H9 (cell line): ENCODE measurements at regions not wholly inside any gene's neighbourhood (a gene's known extent, or its start where the extent isn't known, plus 50 kb on each side); places are given as distances from the start of the nearest gene placed in this dataset.

Experiments
- DNase-seq: peaks from one replicate; pipeline ENCODE4 v3.0.0-alpha.2; 2017
- H2AFZ ChIP-seq: one replicate; pipeline ENCODE4 v1.6.1; 2013; ENCODE audit warnings: mild to moderate bottlenecking, low read length, control low read depth, moderate library complexity
- H2AK5ac ChIP-seq: 2 replicates; pipeline ENCODE4 v1.6.1; 2013; ENCODE audit warnings: low read length, control low read depth, mixed read lengths; ENCODE audit not compliant: insufficient read length
- H2BK120ac ChIP-seq: one replicate; pipeline ENCODE4 v1.6.1; 2013; ENCODE audit warnings: low read depth, mild to moderate bottlenecking, low read length, control low read depth, inconsistent platforms; ENCODE audit not compliant: poor library complexity, severe bottlenecking
- H2BK12ac ChIP-seq: 2 replicates; pipeline ENCODE4 v1.6.1; 2013; ENCODE audit warnings: low read length, control low read depth, mixed read lengths, low read depth; ENCODE audit not compliant: insufficient read length
- H2BK15ac ChIP-seq: 2 replicates; pipeline ENCODE4 v1.6.1; 2013; ENCODE audit warnings: low read depth, low read length, control low read depth
- H2BK20ac ChIP-seq: one replicate; pipeline ENCODE4 v1.6.1; 2013; ENCODE audit warnings: low read depth, mild to moderate bottlenecking, low read length, control low read depth, inconsistent platforms; ENCODE audit not compliant: poor library complexity, severe bottlenecking
- H2BK5ac ChIP-seq: 2 replicates; pipeline ENCODE4 v1.6.1; 2013; ENCODE audit warnings: low read length, control low read depth, mixed read lengths; ENCODE audit not compliant: insufficient read length
- H3K14ac ChIP-seq: 2 replicates; pipeline ENCODE4 v1.6.1; 2013; ENCODE audit warnings: low read length, control low read depth; ENCODE audit not compliant: insufficient read depth
- H3K18ac ChIP-seq: 2 replicates; pipeline ENCODE4 v1.6.1; 2013; ENCODE audit warnings: low read depth, mild to moderate bottlenecking, mixed read lengths, low read length, control low read depth; ENCODE audit not compliant: insufficient read length
- H3K23ac ChIP-seq: 2 replicates; pipeline ENCODE4 v1.6.1; 2013; ENCODE audit warnings: low read length, control low read depth, mixed read lengths, low read depth; ENCODE audit not compliant: insufficient read length
- H3K23me2 ChIP-seq: 2 replicates; pipeline ENCODE4 v1.6.1; 2013; ENCODE audit warnings: low read depth, mild to moderate bottlenecking, mixed read lengths, low read length, control low read depth; ENCODE audit not compliant: insufficient read length, poor library complexity, severe bottlenecking
- H3K27ac ChIP-seq: 2 replicates; pipeline ENCODE4 v1.5.1; 2013; ENCODE audit warnings: low read length, control low read depth, mixed read lengths, low read depth; ENCODE audit not compliant: insufficient read length
- H3K27me3 ChIP-seq: 2 replicates; pipeline ENCODE4 v1.6.1; 2013; ENCODE audit warnings: low read length, control low read depth, inconsistent platforms; ENCODE audit not compliant: insufficient read depth
- H3K4ac ChIP-seq: 2 replicates; pipeline ENCODE4 v1.6.1; 2013; ENCODE audit warnings: low read depth, mild to moderate bottlenecking, control low read depth, inconsistent platforms, low read length, moderate library complexity
- H3K4me1 ChIP-seq: 2 replicates; pipeline ENCODE4 v1.6.1; 2013; ENCODE audit warnings: low read length, control low read depth, inconsistent platforms; ENCODE audit not compliant: insufficient read depth
- H3K4me2 ChIP-seq: 2 replicates; pipeline ENCODE4 v1.6.1; 2013; ENCODE audit warnings: low read length, control low read depth, mixed read lengths; ENCODE audit not compliant: insufficient read length, insufficient read depth
- H3K56ac ChIP-seq: 2 replicates; pipeline ENCODE4 v1.6.1; 2013; ENCODE audit warnings: low read depth, mild to moderate bottlenecking, mixed read lengths, low read length, control low read depth; ENCODE audit not compliant: insufficient read length
- H3K79me1 ChIP-seq: 2 replicates; pipeline ENCODE4 v1.6.1; 2013; ENCODE audit warnings: low read depth, mild to moderate bottlenecking, moderate library complexity, low read length, control low read depth, inconsistent platforms; ENCODE audit not compliant: insufficient read depth, poor library complexity, severe bottlenecking
- H3K79me2 ChIP-seq: 2 replicates; pipeline ENCODE4 v1.6.1; 2013; ENCODE audit warnings: low read length, control low read depth, inconsistent platforms; ENCODE audit not compliant: insufficient read depth
- H3K9ac ChIP-seq: 2 replicates; pipeline ENCODE4 v1.6.1; 2013; ENCODE audit warnings: low read length, control low read depth, mixed read lengths; ENCODE audit not compliant: insufficient read length; ENCODE audit errors: extremely low read depth
- H3K9me3 ChIP-seq: one replicate; pipeline ENCODE4 v1.6.1; 2013; ENCODE audit warnings: low read depth, low read length, inconsistent platforms; ENCODE audit not compliant: control insufficient read depth
- H3T11ph ChIP-seq: one replicate; pipeline ENCODE4 v1.6.1; 2013; ENCODE audit warnings: mild to moderate bottlenecking, low read length, control low read depth, inconsistent platforms
- H4K20me1 ChIP-seq: one replicate; pipeline ENCODE4 v1.6.1; 2013; ENCODE audit not compliant: control insufficient read depth, insufficient read length, insufficient read depth
- H4K5ac ChIP-seq: 2 replicates; pipeline ENCODE4 v1.6.1; 2013; ENCODE audit warnings: low read depth, mild to moderate bottlenecking, mixed read lengths, low read length, control low read depth; ENCODE audit not compliant: insufficient read length
- H4K8ac ChIP-seq: replicated peaks from 2 replicates; pipeline ENCODE4 v1.6.1; 2013; ENCODE audit warnings: low read length, control low read depth, mixed read lengths, low read depth; ENCODE audit not compliant: insufficient read length
- H4K91ac ChIP-seq: 2 replicates; pipeline ENCODE4 v1.6.1; 2013; ENCODE audit warnings: low read depth, mild to moderate bottlenecking, moderate library complexity, mixed read lengths, low read length, control low read depth; ENCODE audit not compliant: insufficient read length
- H3K27ac Mint-ChIP-seq, 3 experiments: 2 replicates in 2 of 3; 3 replicates in 1 of 3; pipeline ENCODE4 v1.8.0; 2020 to 2021; ENCODE audit warnings: mixed read lengths in 3 of 3, mild to moderate bottlenecking in 1 of 3, moderate library complexity in 1 of 3
- H3K27me3 Mint-ChIP-seq: 2 replicates; pipeline ENCODE4 v1.8.0; 2021; ENCODE audit warnings: low read depth, mild to moderate bottlenecking, moderate library complexity, mixed read lengths
- H3K36me3 Mint-ChIP-seq, 3 experiments: 2 replicates in 2 of 3; 3 replicates in 1 of 3; pipeline ENCODE4 v1.8.0; 2020 to 2021; ENCODE audit warnings: low read depth in 3 of 3, mixed read lengths in 3 of 3; ENCODE audit not compliant: insufficient read depth in 1 of 3
- H3K4me1 Mint-ChIP-seq, 2 experiments: 2 replicates each; pipeline ENCODE4 v1.8.0; 2020; ENCODE audit warnings: mixed read lengths in 2 of 2
- H3K4me3 Mint-ChIP-seq, 2 experiments: 2 replicates in 1 of 2; 3 replicates in 1 of 2; pipeline ENCODE4 v1.8.0; 2020 to 2021; ENCODE audit warnings: mild to moderate bottlenecking in 2 of 2, mixed read lengths in 2 of 2, moderate library complexity in 1 of 2
- H3K9me3 Mint-ChIP-seq, 2 experiments: 2 replicates in 1 of 2; 3 replicates in 1 of 2; pipeline ENCODE4 v1.8.0; 2020; ENCODE audit warnings: mild to moderate bottlenecking in 2 of 2, mixed read lengths in 2 of 2, moderate library complexity in 1 of 2
- CTCF ChIP-seq: fragments of 200-600 bp; sonication (generic); conservative IDR thresholded peaks from 3 replicates; pipeline ENCODE4 v1.8.0; 2021; ENCODE audit warnings: antibody characterized with exemption, mild to moderate bottlenecking
- WGBS: extraction: QIAGEN DNeasy Blood & Tissue Kit; methylation state at CpG from one replicate; pipeline ENCODE4 v1.1.7; 2013; ENCODE audit warnings: missing lambda C conversion rate, low lambda C conversion rate, mixed read lengths; ENCODE audit not compliant: insufficient read length; ENCODE audit errors: extremely low coverage; 5-methylcytosine and 5-hydroxymethylcytosine counted together

DNA sequence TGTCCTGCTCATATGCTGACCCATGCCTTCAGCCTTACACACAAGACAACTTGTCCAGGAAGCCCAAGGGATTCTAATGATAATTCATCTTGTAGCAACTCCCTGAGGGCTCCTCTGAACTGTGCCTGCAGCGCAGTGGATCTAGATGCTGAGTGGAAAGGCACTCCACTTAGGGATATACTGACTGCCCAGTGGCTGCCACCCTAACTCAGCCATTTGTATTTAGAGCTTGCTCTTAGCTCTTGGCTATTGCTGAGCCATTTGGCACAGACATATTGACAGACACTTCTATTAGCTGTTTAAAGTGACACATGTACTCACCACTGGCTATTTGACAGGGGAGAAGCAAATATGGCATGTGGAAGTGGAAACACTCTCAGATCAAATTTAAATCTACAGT lies 278.3 kb upstream of the SGK1 start:
- no peak overlapping the region for H3K56ac ChIP-seq
- H4K5ac ChIP-seq = no peak overlapping the region
- WGBS = no CpG with 5 or more reads among the region's 1 CpG
- peaks cover 8 to 10% (median 9%) of the 10 kb centered on the region in 3 experiments for H3K36me3 Mint-ChIP-seq
- H3T11ph ChIP-seq = no peak overlapping the region
- no peak overlapping the region for H2AK5ac ChIP-seq
- no peak overlapping the region for H3K27ac Mint-ChIP-seq
- H3K23me2 ChIP-seq = no peaks in the 10 kb centered on the region
- H2AFZ ChIP-seq = no peak overlapping the region
- no peak overlapping the region for H3K4me2 ChIP-seq
- no peak overlapping the region for H3K4ac ChIP-seq
- H4K8ac ChIP-seq = no peak overlapping the region
- H3K27me3 Mint-ChIP-seq = no peaks in the 10 kb centered on the region; the same call in 1 of the 2 replicates
- DNase-seq = no peak
- H2BK12ac ChIP-seq = no peak overlapping the region
- no peak overlapping the region for H3K14ac ChIP-seq
- H3K4me3 Mint-ChIP-seq = no peak overlapping the region
- H3K9me3 ChIP-seq = no peaks in the 10 kb centered on the region
- H3K27ac ChIP-seq = no peak overlapping the region
- peaks cover 10 to 12% of the 10 kb centered on the region in 2 experiments for H3K9me3 Mint-ChIP-seq
- H2BK15ac ChIP-seq = no peak overlapping the region
- H2BK5ac ChIP-seq = no peak overlapping the region
- H3K18ac ChIP-seq = no peak overlapping the region
- H3K27me3 ChIP-seq = no peaks in the 10 kb centered on the region
- TF ChIP-seq CTCF = no peak
- H3K23ac ChIP-seq = no peak overlapping the region
- no peak overlapping the region for H2BK20ac ChIP-seq
- H2BK120ac ChIP-seq = no peak overlapping the region
- H3K4me1 Mint-ChIP-seq = no peaks in the 10 kb centered on the region
- H3K79me2 ChIP-seq = no peaks in the 10 kb centered on the region
- no peak overlapping the region for H3K9ac ChIP-seq
- H3K4me1 ChIP-seq = no peaks in the 10 kb centered on the region
- no peak overlapping the region for H4K91ac ChIP-seq
- no peaks in the 10 kb centered on the region for H3K79me1 ChIP-seq
- no peaks in the 10 kb centered on the region for H4K20me1 ChIP-seq
